H1 (cell line): ENCODE measurements at regions not wholly inside any gene's neighbourhood (a gene's known extent, or its start where the extent isn't known, plus 50 kb on each side); places are given as distances from the start of the nearest gene placed in this dataset.
A peak's percentile ranks its signal among the peaks of the same experiment; 100 is the strongest.

Source experiments
- CTCF ChIA-PET: fragments of 300-600 bp; sonication (Branson Sonifier 250); formaldehyde crosslinking; loops from one replicate; lab custom pipeline; 2021; ENCODE audit not compliant: partially characterized antibody; lab: Charles Lee
- POLR2A ChIA-PET: fragments of 300-600 bp; sonication (Branson Sonifier 250); formaldehyde crosslinking; loops from one replicate; lab custom pipeline; 2021; ENCODE audit warnings: inconsistent platforms; ENCODE audit not compliant: partially characterized antibody; lab: Charles Lee
- DNase-seq, 2 experiments: peaks; one replicate each; pipeline versions ENCODE4 v3.0.0 to v3.0.0-alpha.2; 2010 to 2022; ENCODE audit warnings: low spot score in 2 of 2, low read depth in 1 of 2, mixed read lengths in 1 of 2
- FAIRE-seq: peaks from 2 replicates; lab custom pipeline; 2011; peaks lifted over from hg19 to GRCh38; lab: Jason Lieb, UNC
- H2AFZ ChIP-seq: 2 replicates; pipeline ENCODE4 v1.8.1; 2012; ENCODE audit warnings: low read length, inconsistent platforms
- H2AK5ac ChIP-seq: 2 replicates; pipeline ENCODE4 v1.6.1; 2013; ENCODE audit warnings: low read depth, low read length
- H2BK120ac ChIP-seq: replicated peaks from 2 replicates; pipeline ENCODE3; 2013; ENCODE audit warnings: low read depth, low read length, inconsistent platforms
- H2BK12ac ChIP-seq: 2 replicates; pipeline ENCODE4 v1.6.1; 2013; ENCODE audit warnings: low read depth, low read length
- H2BK15ac ChIP-seq: 2 replicates; pipeline ENCODE4 v1.6.1; 2013; ENCODE audit warnings: low read length
- H2BK20ac ChIP-seq: 2 replicates; pipeline ENCODE4 v1.6.1; 2013; ENCODE audit warnings: low read length
- H2BK5ac ChIP-seq: 2 replicates; pipeline ENCODE4 v1.6.1; 2013; ENCODE audit warnings: low read depth, low read length
- H3K14ac ChIP-seq: 2 replicates; pipeline ENCODE4 v1.6.1; 2013; ENCODE audit warnings: inconsistent platforms; ENCODE audit not compliant: insufficient read length
- H3K18ac ChIP-seq: 2 replicates; pipeline ENCODE4 v1.6.1; 2013; ENCODE audit warnings: low read length; ENCODE audit errors: extremely low read depth
- H3K23ac ChIP-seq: 2 replicates; pipeline ENCODE4 v1.6.1; 2013; ENCODE audit warnings: inconsistent platforms; ENCODE audit not compliant: insufficient read length
- H3K23me2 ChIP-seq: 2 replicates; pipeline ENCODE4 v1.6.1; 2013; ENCODE audit warnings: low read depth, low read length
- H3K27ac ChIP-seq: 2 replicates; pipeline ENCODE4 v1.6.1; 2011; ENCODE audit warnings: low read depth, low read length, inconsistent platforms
- H3K27me3 ChIP-seq, 4 experiments: replicated peaks in 1 of 4; 1 replicate in 1 of 4; 2 replicates in 3 of 4; pipeline versions ENCODE4 v1.6.1 to v1.8.1; 2011 to 2013; ENCODE audit warnings: low read length in 3 of 4, mild to moderate bottlenecking in 3 of 4, inconsistent platforms in 2 of 4, mixed read lengths in 2 of 4, moderate library complexity in 1 of 4; ENCODE audit not compliant: control insufficient read depth in 3 of 4, insufficient read depth in 3 of 4; ENCODE audit errors: extremely low read depth in 1 of 4
- H3K36me3 ChIP-seq, 4 experiments: 2 replicates each; pipeline versions ENCODE4 v1.6.1 to v1.8.1; 2011 to 2013; ENCODE audit warnings: mild to moderate bottlenecking in 4 of 4, low read length in 3 of 4, moderate library complexity in 2 of 4, control low read depth in 1 of 4, inconsistent platforms in 1 of 4; ENCODE audit not compliant: insufficient read depth in 4 of 4, control insufficient read depth in 2 of 4
- H3K4ac ChIP-seq: replicated peaks from 2 replicates; pipeline ENCODE3; 2013; ENCODE audit warnings: low read length, low read depth, mixed read lengths, inconsistent platforms; ENCODE audit not compliant: insufficient read length
- H3K4me1 ChIP-seq, 4 experiments: replicated peaks in 1 of 4; 1 replicate in 1 of 4; 2 replicates in 3 of 4; pipeline versions ENCODE4 v1.6.1 to v1.8.1; 2011 to 2013; ENCODE audit warnings: low read length in 3 of 4, inconsistent platforms in 2 of 4, mixed read lengths in 1 of 4; ENCODE audit not compliant: insufficient read depth in 4 of 4, control insufficient read depth in 3 of 4
- H3K4me2 ChIP-seq, 2 experiments: 2 replicates each; pipeline versions ENCODE4 v1.6.1 to v1.8.1; 2011 to 2013; ENCODE audit warnings: low read depth in 2 of 2, low read length in 2 of 2, control low read depth in 1 of 2, inconsistent platforms in 1 of 2, mild to moderate bottlenecking in 1 of 2; ENCODE audit not compliant: insufficient read depth in 1 of 2
- H3K4me3 ChIP-seq, 4 experiments: fragments of 200-600, 300-600 bp in 1 of 4; sonication (generic), shearing (Covaris generic), sonication (Bioruptor Twin) in 1 of 4; 2 replicates each; pipeline versions ENCODE4 v1.5.1 to v1.8.1; 2011 to 2016; ENCODE audit warnings: low read length in 4 of 4, low read depth in 3 of 4, control low read depth in 2 of 4, inconsistent platforms in 2 of 4, mild to moderate bottlenecking in 2 of 4, mixed read lengths in 1 of 4, moderate library complexity in 1 of 4; ENCODE audit not compliant: insufficient read depth in 2 of 4; ENCODE audit errors: extremely low read depth in 1 of 4
- H3K56ac ChIP-seq: replicated peaks from 2 replicates; pipeline ENCODE3; 2013; ENCODE audit warnings: low read depth, mild to moderate bottlenecking, mixed read lengths, low read length, inconsistent platforms; ENCODE audit not compliant: insufficient read length
- H3K79me1 ChIP-seq: 2 replicates; pipeline ENCODE4 v1.6.1; 2013; ENCODE audit warnings: low read depth, low read length, control low read depth
- H3K79me2 ChIP-seq, 2 experiments: 2 replicates each; pipeline versions ENCODE4 v1.6.1 to v1.8.1; 2012 to 2013; ENCODE audit warnings: low read length in 2 of 2, mild to moderate bottlenecking in 2 of 2, inconsistent platforms in 1 of 2; ENCODE audit not compliant: insufficient read depth in 2 of 2, control insufficient read depth in 1 of 2
- H3K9ac ChIP-seq, 4 experiments: replicated peaks in 1 of 4; 1 replicate in 1 of 4; 2 replicates in 3 of 4; pipeline versions ENCODE4 v1.6.1 to v1.8.1; 2011 to 2013; ENCODE audit warnings: low read depth in 3 of 4, low read length in 3 of 4, control low read depth in 2 of 4, mild to moderate bottlenecking in 2 of 4, moderate library complexity in 2 of 4, inconsistent platforms in 1 of 4; ENCODE audit errors: extremely low read depth in 1 of 4
- H3K9me3 ChIP-seq, 2 experiments: 2 replicates each; pipeline versions ENCODE4 v1.6.1 to v1.8.1; 2012 to 2013; ENCODE audit warnings: mild to moderate bottlenecking in 2 of 2, moderate library complexity in 2 of 2, control low read depth in 1 of 2, inconsistent platforms in 1 of 2, low read depth in 1 of 2, low read length in 1 of 2, mixed read lengths in 1 of 2; ENCODE audit not compliant: insufficient read depth in 2 of 2
- H4K20me1 ChIP-seq, 2 experiments: replicated peaks in 1 of 2; 2 replicates each; pipeline versions ENCODE3 to v1.8.1; 2011 to 2013; ENCODE audit warnings: inconsistent platforms in 2 of 2, low read length in 2 of 2, mild to moderate bottlenecking in 1 of 2; ENCODE audit not compliant: insufficient read depth in 2 of 2, control insufficient read depth in 1 of 2
- H4K5ac ChIP-seq: 2 replicates; pipeline ENCODE4 v1.6.1; 2013; ENCODE audit warnings: low read length, low read depth, mixed read lengths, inconsistent platforms; ENCODE audit not compliant: insufficient read length
- H4K8ac ChIP-seq: 2 replicates; pipeline ENCODE4 v1.8.0; 2013; ENCODE audit warnings: mild to moderate bottlenecking, moderate library complexity, low read length, inconsistent platforms; ENCODE audit not compliant: insufficient read depth; ENCODE audit errors: extremely low read depth
- H4K91ac ChIP-seq: replicated peaks from 2 replicates; pipeline ENCODE3; 2013; ENCODE audit warnings: low read length, mixed read lengths, inconsistent platforms; ENCODE audit not compliant: insufficient read length
- CHD2 ChIP-seq: IDR thresholded peaks from 2 replicates; pipeline ENCODE4 v1.6.1; 2012; ENCODE audit warnings: low read length, improper control_type of control experiment
- CTBP2 ChIP-seq: IDR thresholded peaks from 2 replicates; pipeline ENCODE4 v1.7.0; 2011; ENCODE audit warnings: borderline replicate concordance, mild to moderate bottlenecking, moderate library complexity, mixed read lengths, low read length; ENCODE audit not compliant: insufficient read depth, insufficient read length
- EZH2 ChIP-seq: fragments of 200-600 bp; sonication (generic); IDR thresholded peaks from 2 replicates; pipeline ENCODE4 v1.7.1; 2012; ENCODE audit warnings: low read depth, mild to moderate bottlenecking, moderate library complexity, low read length, inconsistent platforms; ENCODE audit not compliant: severe bottlenecking
- FOSL1 ChIP-seq: IDR thresholded peaks from 2 replicates; pipeline ENCODE4 v1.6.1; 2011; ENCODE audit warnings: mild to moderate bottlenecking, low read depth, low read length, moderate library complexity; ENCODE audit not compliant: insufficient read depth
- MAFK ChIP-seq: IDR thresholded peaks from 2 replicates; pipeline ENCODE4 v1.6.1; 2012; ENCODE audit warnings: low read depth, mild to moderate bottlenecking, improper control_type of control experiment, low read length
- POLR2A ChIP-seq, 2 experiments: IDR thresholded peaks; 1 replicate in 1 of 2; 2 replicates in 1 of 2; pipeline ENCODE4 v1.6.1; 2011; ENCODE audit warnings: low read depth in 2 of 2, low read length in 2 of 2, mild to moderate bottlenecking in 2 of 2; ENCODE audit errors: control extremely low read depth in 1 of 2
- POU5F1 ChIP-seq: IDR thresholded peaks from 2 replicates; pipeline ENCODE4 v1.6.1; 2011; ENCODE audit warnings: low read depth, mild to moderate bottlenecking, low read length, moderate library complexity
- TEAD4 ChIP-seq: IDR thresholded peaks from 2 replicates; pipeline ENCODE4 v1.6.1; 2012; ENCODE audit warnings: low read depth, low read length, inconsistent platforms, mixed read lengths
- WGBS, 2 experiments: shearing (Covaris generic) in 1 of 2; methylation state at CpG; one replicate each; pipeline versions ENCODE4 v1.1.6 to v1.1.7; 2013 to 2015; ENCODE audit warnings: low lambda C conversion rate in 2 of 2, mixed read lengths in 2 of 2, inconsistent platforms in 1 of 2, low coverage in 1 of 2, missing lambda C conversion rate in 1 of 2; ENCODE audit not compliant: insufficient replicate concordance in 2 of 2, insufficient coverage in 1 of 2, insufficient read length in 1 of 2; ENCODE audit errors: extremely low coverage in 1 of 2, missing lambda C conversion rate in 1 of 2; 5-methylcytosine and 5-hydroxymethylcytosine counted together
- TF ChIP-seq, protein P1 (sequence below): IDR thresholded peaks from 2 replicates; pipeline ENCODE4 v1.6.1; 2012; ENCODE audit warnings: low read length, inconsistent platforms

DNA sequence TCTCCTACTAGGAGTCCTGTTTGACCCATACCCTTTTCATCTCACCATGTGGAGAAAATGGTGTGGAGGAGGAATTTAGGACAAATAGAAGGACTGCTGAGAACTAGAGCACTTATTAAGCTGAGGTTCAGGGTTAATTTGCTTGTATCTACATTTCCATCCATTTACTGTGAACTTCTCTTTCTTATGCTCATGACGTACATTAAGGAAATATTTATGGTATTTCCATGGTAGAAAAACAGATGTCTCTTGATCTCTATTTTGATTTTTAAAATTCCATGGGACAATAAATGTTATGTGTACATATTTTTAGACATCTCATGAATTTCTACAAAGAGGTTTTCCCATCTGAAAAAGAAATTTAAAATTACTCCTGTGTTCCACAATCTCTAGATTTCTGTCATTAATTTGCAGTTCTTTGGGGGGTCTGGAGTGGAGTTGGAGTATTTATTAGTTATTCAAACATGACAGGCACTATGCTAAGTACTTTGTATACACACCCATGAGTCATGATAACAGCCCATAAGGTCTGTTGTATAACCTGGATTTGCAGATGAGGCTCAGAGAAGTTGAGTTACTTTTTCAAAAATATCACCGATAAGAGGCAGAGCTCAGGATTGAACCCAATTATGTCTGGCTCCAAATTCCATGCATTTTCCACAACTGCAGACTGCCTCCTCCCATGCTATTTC, 112.6 kb downstream of the COPS8 start:
- H3K18ac ChIP-seq = 0 out of 2 replicates have a peak overlapping the region, but pooled peaks have one; percentile 10
- H2BK20ac ChIP-seq = 0 out of 2 replicates have a peak overlapping the region, but pooled peaks have one; percentile 26
- H3K79me2 ChIP-seq = no peaks in the 10 kb centered on the region
- no peak overlapping the region for H3K9ac ChIP-seq
- H3K56ac ChIP-seq = no peak overlapping the region
- peak overlapping the region in 1 of 4 experiments; percentile 7; a peak in 1 of 8 replicates for H3K4me3 ChIP-seq
- H2AFZ ChIP-seq = no peak overlapping the region
- H3K27ac ChIP-seq = no peak overlapping the region; the same call in 1 of the 2 replicates
- no peak overlapping the region for H3K23ac ChIP-seq
- H3K23me2 ChIP-seq = no peaks in the 10 kb centered on the region
- ChIA-PET POLR2A (no interaction called here), CTCF (interaction anchor here (1.4 to 2.0 kb wide), 3 partner anchors 8 to 223 kb away, joined by 3 to 8 read pairs (median 6); no protein-coding TSS in a partner anchor)
- peak overlapping the region; percentile 67; the same call in 1 of the 2 replicates for H2BK5ac ChIP-seq
- H3K36me3 ChIP-seq = no peaks in the 10 kb centered on the region
- peak overlapping the region; percentile 26 to 37; a peak in 3 of 4 replicates for H3K4me2 ChIP-seq
- peak overlapping the region; percentile 81 for H2BK120ac ChIP-seq
- no peaks in the 10 kb centered on the region for H4K20me1 ChIP-seq
- H3K9me3 ChIP-seq = no peaks in the 10 kb centered on the region; a peak in 1 of 4 replicates
- DNase-seq (no peak), FAIRE-seq (no peak)
- H4K5ac ChIP-seq = peak overlapping the region; percentile 20
- no peak overlapping the region for H2BK15ac ChIP-seq
- peak overlapping the region; percentile 45 for H4K91ac ChIP-seq
- H3K14ac ChIP-seq = no peak overlapping the region
- H3K79me1 ChIP-seq = no peaks in the 10 kb centered on the region
- H3K4ac ChIP-seq = no peak overlapping the region
- WGBS, 2 experiments = 66% methylated on average over 2 of the region's 2 CpGs; no CpG with 5 or more reads in 1 of the 2 experiments
- H2BK12ac ChIP-seq = no peak overlapping the region; the same call in 1 of the 2 replicates
- TF ChIP-seq CHD2 (no peak), EZH2 (no peak), FOSL1 (no peak), POU5F1 (no peak), CTBP2 (no peak), MAFK (no peak), TEAD4 (0 out of 2 replicates have a peak, but pooled peaks have one; percentile 19), POLR2A (IDR thresholded peaks at IDR 0.05; ENCODE audit: control extremely low read depth in 1 of 2, low read depth in 2 of 2, low read length in 2 of 2) (no peak)
- TF ChIP-seq, protein P1, sequence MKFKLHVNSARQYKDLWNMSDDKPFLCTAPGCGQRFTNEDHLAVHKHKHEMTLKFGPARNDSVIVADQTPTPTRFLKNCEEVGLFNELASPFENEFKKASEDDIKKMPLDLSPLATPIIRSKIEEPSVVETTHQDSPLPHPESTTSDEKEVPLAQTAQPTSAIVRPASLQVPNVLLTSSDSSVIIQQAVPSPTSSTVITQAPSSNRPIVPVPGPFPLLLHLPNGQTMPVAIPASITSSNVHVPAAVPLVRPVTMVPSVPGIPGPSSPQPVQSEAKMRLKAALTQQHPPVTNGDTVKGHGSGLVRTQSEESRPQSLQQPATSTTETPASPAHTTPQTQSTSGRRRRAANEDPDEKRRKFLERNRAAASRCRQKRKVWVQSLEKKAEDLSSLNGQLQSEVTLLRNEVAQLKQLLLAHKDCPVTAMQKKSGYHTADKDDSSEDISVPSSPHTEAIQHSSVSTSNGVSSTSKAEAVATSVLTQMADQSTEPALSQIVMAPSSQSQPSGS = no peak
- H2AK5ac ChIP-seq = no peak overlapping the region
- H3K27me3 ChIP-seq = no peaks in the 10 kb centered on the region; a peak in 3 of 7 replicates
- H4K8ac ChIP-seq = no peak overlapping the region
- peaks cover 4 to 23% (median 15%) of the 10 kb centered on the region in 4 experiments for H3K4me1 ChIP-seq
